Gastroesophageal sphincter (tissue), 4 donors: ENCODE measurements at regions not wholly inside any gene's neighbourhood (a gene's known extent, or its start where the extent isn't known, plus 50 kb on each side); places are given as distances from the start of the nearest gene placed in this dataset.

Experiments
- ATAC-seq: fragments of 150-250 bp; one replicate; pipeline ENCODE4 v1.9.1; 2016; ENCODE audit warnings: mild to moderate bottlenecking, moderate library complexity
- H3K27ac ChIP-seq, 4 donors: fragments of 200-600 bp; sonication (generic) in 3 of 4; 1 replicate in 3 of 4; 2 replicates in 1 of 4; pipeline ENCODE4 v1.5.1; 2016 to 2019
- H3K27me3 ChIP-seq: fragments of 200-600 bp; sonication (generic); one replicate; pipeline ENCODE4 v1.5.1; 2019
- H3K36me3 ChIP-seq, 2 donors: fragments of 200-600 bp; sonication (generic); one replicate each; pipeline ENCODE4 v1.5.1; 2019; ENCODE audit warnings: control low read depth in 1 of 2
- H3K4me1 ChIP-seq, 3 donors: fragments of 200-600 bp; sonication (generic); 1 replicate in 2 of 3; 2 replicates in 1 of 3; pipeline ENCODE4 v1.5.1; 2016 to 2019; ENCODE audit warnings: control low read depth in 2 of 3
- H3K4me3 ChIP-seq, 2 donors: fragments of 200-600 bp; sonication (generic); one replicate each; pipeline ENCODE4 v1.5.1; 2019; ENCODE audit warnings: mild to moderate bottlenecking in 1 of 2, moderate library complexity in 1 of 2
- H3K9me3 ChIP-seq, 3 donors: fragments of 200-600 bp; sonication (generic); one replicate each; pipeline ENCODE4 v1.5.1; 2017 to 2019; ENCODE audit warnings: control low read depth in 2 of 3
- CTCF ChIP-seq, 4 experiments: fragments of 200-600 bp in 2 of 4; fragments of 450-650 bp in 2 of 4; sonication (generic) in 1 of 4; IDR thresholded peaks; one replicate each; pipeline ENCODE4 v1.5.1; 2017 to 2019; ENCODE audit warnings: antibody characterized with exemption in 4 of 4, mild to moderate bottlenecking in 2 of 4, moderate library complexity in 2 of 4
- EP300 ChIP-seq: sonication (generic); formaldehyde crosslinking; IDR thresholded peaks from one replicate; pipeline ENCODE4 v1.6.1; 2017; ENCODE audit warnings: antibody characterized with exemption, mild to moderate bottlenecking
- POLR2A ChIP-seq, 2 donors: fragments of 450-650 bp; IDR thresholded peaks; one replicate each; pipeline ENCODE4 v1.6.1; 2017; ENCODE audit warnings: antibody characterized with exemption in 2 of 2, mild to moderate bottlenecking in 2 of 2, moderate library complexity in 1 of 2
- POLR2AphosphoS5 ChIP-seq: sonication (generic); formaldehyde crosslinking; IDR thresholded peaks from one replicate; pipeline ENCODE4 v1.6.1; 2017; ENCODE audit warnings: antibody characterized with exemption
- WGBS, 2 donors: methylation state at CpG; one replicate each; pipeline ENCODE4 v1.1.5; 2018; ENCODE audit warnings: low coverage in 1 of 2; 5-methylcytosine and 5-hydroxymethylcytosine counted together

GRCh38 chr5:136768457-136768856, 403.1 kb upstream of the TRPC7 start:
- H3K27me3 ChIP-seq = peaks cover 10% of the 10 kb centered on the region
- no peaks in the 10 kb centered on the region for H3K9me3 ChIP-seq
- no peak for TF ChIP-seq POLR2A (IDR thresholded peaks at IDR 0.05)
- no peaks in the 10 kb centered on the region for H3K4me1 ChIP-seq
- no peak for ATAC-seq
- no peak overlapping the region for H3K27ac ChIP-seq
- no peaks in the 10 kb centered on the region for H3K36me3 ChIP-seq
- 77 to 92% methylated on average over 3 to 4 of the region's 4 CpGs for WGBS, 2 donors
- H3K4me3 ChIP-seq = no peak overlapping the region

- H3K27ac ChIP-seq = no peak overlapping the region
- H3K27me3 ChIP-seq = peaks cover 5% of the 10 kb centered on the region
- TF ChIP-seq EP300 (no peak), POLR2AphosphoS5 (no peak)
- ATAC-seq = no peak
- no peaks in the 10 kb centered on the region for H3K9me3 ChIP-seq
- H3K4me3 ChIP-seq = no peak overlapping the region
- 83 to 100% methylated on average over 2 to 3 of the region's 3 CpGs for WGBS, 2 donors
- no peaks in the 10 kb centered on the region for H3K4me1 ChIP-seq
- H3K36me3 ChIP-seq = no peaks in the 10 kb centered on the region
Measured at GRCh38 chr5:136766456-136766855, 401.1 kb upstream of the TRPC7 start.

- TF ChIP-seq POLR2A (IDR thresholded peaks at IDR 0.05) (no peak), POLR2AphosphoS5 (no peak), EP300 (no peak), CTCF (IDR thresholded peaks at IDR 0.05) (no peak)
- H3K9me3 ChIP-seq = no peaks in the 10 kb centered on the region
- no peaks in the 10 kb centered on the region for H3K4me1 ChIP-seq
- WGBS, 2 donors = 88 to 100% methylated on average over 2 of the region's 2 CpGs
- H3K4me3 ChIP-seq = no peak overlapping the region
- no peak for ATAC-seq
- no peaks in the 10 kb centered on the region for H3K27me3 ChIP-seq
- H3K27ac ChIP-seq = no peak overlapping the region
- no peaks in the 10 kb centered on the region for H3K36me3 ChIP-seq
Measured at GRCh38 chr5:136764601-136765000, 399.3 kb upstream of the TRPC7 start.

- Histone ChIP-seq H3K9me3 (no peaks in the 10 kb centered on the region), H3K27ac (no peak overlapping the region), H3K4me3 (no peak overlapping the region), H3K36me3 (no peaks in the 10 kb centered on the region), H3K4me1 (no peaks in the 10 kb centered on the region), H3K27me3 (no peaks in the 10 kb centered on the region)
- no peak for ATAC-seq
- TF ChIP-seq EP300 = no peak
- TF ChIP-seq POLR2AphosphoS5 = no peak
- no peak for TF ChIP-seq CTCF (IDR thresholded peaks at IDR 0.05)
- no peak for TF ChIP-seq POLR2A (IDR thresholded peaks at IDR 0.05)
Measured at GRCh38 chr5:136763548-136763947, 398.2 kb upstream of the TRPC7 start.

- no peak for TF ChIP-seq EP300
- no peak for TF ChIP-seq POLR2AphosphoS5
- no peak for TF ChIP-seq CTCF (IDR thresholded peaks at IDR 0.05)
- TF ChIP-seq POLR2A (IDR thresholded peaks at IDR 0.05) = no peak
- H3K27ac ChIP-seq = no peak overlapping the region
- no peaks in the 10 kb centered on the region for H3K4me1 ChIP-seq
- no peak overlapping the region for H3K4me3 ChIP-seq
- ATAC-seq = no peak
- H3K9me3 ChIP-seq = no peaks in the 10 kb centered on the region
- no peaks in the 10 kb centered on the region for H3K27me3 ChIP-seq
- no peaks in the 10 kb centered on the region for H3K36me3 ChIP-seq
Measured at GRCh38 chr5:136754216-136754615, 388.9 kb upstream of the TRPC7 start.

GRCh38 chr5:136750224-136750862, 385.0 kb upstream of the TRPC7 start:
- Histone ChIP-seq H3K27me3 (no peaks in the 10 kb centered on the region), H3K36me3 (no peaks in the 10 kb centered on the region), H3K27ac (no peak overlapping the region), H3K9me3 (no peaks in the 10 kb centered on the region), H3K4me1 (no peaks in the 10 kb centered on the region), H3K4me3 (no peak overlapping the region)
- no peak for ATAC-seq
- TF ChIP-seq POLR2A (IDR thresholded peaks at IDR 0.05) (no peak), EP300 (no peak), CTCF (IDR thresholded peaks at IDR 0.05) (no peak), POLR2AphosphoS5 (no peak)
- 74 to 76% methylated on average over 3 to 5 of the region's 5 CpGs for WGBS, 2 donors
